Smooth muscle cell (in vitro differentiated cells): ENCODE measurements at regions not wholly inside any gene's neighbourhood (a gene's known extent, or its start where the extent isn't known, plus 50 kb on each side); places are given as distances from the start of the nearest gene placed in this dataset.

Experiments
- DNase-seq: peaks from one replicate; lab custom pipeline; 2025; ENCODE audit not compliant: unreplicated experiment; lab: John Stamatoyannopoulos, UW
- H2AFZ ChIP-seq: fragments of 200-600 bp; sonication (generic); 2 replicates; pipeline ENCODE4 v1.6.0; 2016; ENCODE audit warnings: antibody characterized with exemption, low read depth, mild to moderate bottlenecking
- H3F3A ChIP-seq: fragments of 200-600 bp; sonication (generic); 2 replicates; pipeline ENCODE4 v1.6.0; 2017; ENCODE audit warnings: antibody characterized with exemption, low read depth
- H3K27ac ChIP-seq: fragments of 200-600 bp; sonication (generic); 2 replicates; pipeline ENCODE4 v1.5.1; 2016; ENCODE audit warnings: low read depth, mild to moderate bottlenecking
- H3K27me3 ChIP-seq: fragments of 200-600 bp; sonication (generic); 2 replicates; pipeline ENCODE4 v1.6.1; 2016; ENCODE audit warnings: low read depth, mild to moderate bottlenecking
- H3K36me3 ChIP-seq: fragments of 200-600 bp; sonication (generic); 2 replicates; pipeline ENCODE4 v1.5.1; 2016; ENCODE audit warnings: low read depth
- H3K4me1 ChIP-seq: fragments of 200-600 bp; sonication (generic); 2 replicates; pipeline ENCODE4 v1.5.1; 2016; ENCODE audit warnings: low read depth
- H3K4me2 ChIP-seq: fragments of 200-600 bp; sonication (generic); 2 replicates; pipeline ENCODE4 v1.6.0; 2016; ENCODE audit warnings: mild to moderate bottlenecking
- H3K4me3 ChIP-seq: fragments of 200-600 bp; sonication (generic); 2 replicates; pipeline ENCODE4 v1.5.1; 2016; ENCODE audit warnings: mild to moderate bottlenecking
- H3K79me2 ChIP-seq: fragments of 200-600 bp; sonication (generic); 2 replicates; pipeline ENCODE4 v1.6.0; 2016; ENCODE audit warnings: low read depth, mild to moderate bottlenecking
- H3K9ac ChIP-seq: fragments of 200-600 bp; sonication (generic); 2 replicates; pipeline ENCODE4 v1.6.0; 2016; ENCODE audit warnings: low read depth
- H3K9me3 ChIP-seq: fragments of 200-600 bp; sonication (generic); replicated peaks from 2 replicates; pipeline ENCODE4 v1.5.1; 2016; ENCODE audit warnings: low read depth
- H4K20me1 ChIP-seq: fragments of 200-600 bp; sonication (generic); 2 replicates; pipeline ENCODE4 v1.6.0; 2016; ENCODE audit warnings: low read depth
- CTCF ChIP-seq: fragments of 200-600 bp; sonication (generic); IDR thresholded peaks from 2 replicates; pipeline ENCODE4 v1.5.1; 2017; ENCODE audit warnings: borderline replicate concordance, mild to moderate bottlenecking, antibody characterized with exemption; ENCODE audit not compliant: insufficient read depth, poor library complexity, severe bottlenecking
- WGBS: methylation state at CpG from one replicate; pipeline ENCODE4 v1.1.7; 2016; ENCODE audit warnings: low lambda C conversion rate; 5-methylcytosine and 5-hydroxymethylcytosine counted together

DNA sequence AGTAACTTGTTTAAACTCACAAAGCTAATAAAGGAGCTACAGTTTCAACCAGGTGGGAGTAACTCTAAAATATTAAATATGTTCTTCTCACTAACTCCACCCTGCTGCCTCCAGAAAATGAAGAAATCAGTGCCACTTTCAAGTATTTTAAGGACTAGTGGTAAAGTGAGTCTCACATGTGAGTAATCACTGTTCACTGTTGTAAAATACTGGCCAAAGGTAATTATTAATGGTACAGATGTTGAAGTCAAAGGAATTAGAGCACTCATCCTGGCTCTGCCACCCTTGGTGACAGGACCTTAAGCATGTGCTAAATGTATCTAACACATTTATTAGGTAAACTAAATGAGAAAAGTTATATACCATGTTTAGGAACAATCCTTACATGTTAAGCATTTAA lies 430.7 kb downstream of the BRINP1 start:
- no peaks in the 10 kb centered on the region for H3K79me2 ChIP-seq
- no peaks in the 10 kb centered on the region for H3K9me3 ChIP-seq
- no peak for TF ChIP-seq CTCF
- H4K20me1 ChIP-seq = no peaks in the 10 kb centered on the region
- no peak overlapping the region for H3K4me2 ChIP-seq
- DNase-seq = no peak
- H3K27ac ChIP-seq = no peak overlapping the region
- H3K9ac ChIP-seq = no peak overlapping the region
- H3K27me3 ChIP-seq = no peaks in the 10 kb centered on the region
- no peaks in the 10 kb centered on the region for H3K36me3 ChIP-seq
- H3K4me1 ChIP-seq = no peaks in the 10 kb centered on the region
- no peak overlapping the region for H2AFZ ChIP-seq
- no peaks in the 10 kb centered on the region for H3F3A ChIP-seq
- H3K4me3 ChIP-seq = no peak overlapping the region

DNA sequence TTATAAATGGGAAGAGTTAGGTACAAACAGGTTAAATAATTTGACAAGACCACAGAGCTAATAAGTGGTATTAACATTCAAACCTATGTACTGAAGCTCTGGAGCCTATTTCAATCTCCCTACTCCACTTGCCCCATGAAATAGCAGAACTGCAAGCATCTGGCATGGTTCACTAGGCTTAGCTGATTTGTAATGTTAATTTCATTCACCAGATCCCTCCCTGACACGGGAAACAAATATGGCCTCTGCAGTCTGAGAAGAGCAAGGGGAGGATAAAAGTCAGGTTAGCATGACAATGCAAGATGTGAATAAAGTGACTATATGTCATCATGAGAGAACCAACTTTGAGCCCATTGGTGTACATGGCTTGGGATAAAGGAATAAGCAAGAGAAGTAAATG lies 428.8 kb downstream of the BRINP1 start:
- Histone ChIP-seq H3K9me3 (no peaks in the 10 kb centered on the region), H3F3A (no peaks in the 10 kb centered on the region), H3K9ac (no peak overlapping the region), H3K4me2 (no peak overlapping the region), H4K20me1 (no peaks in the 10 kb centered on the region), H3K79me2 (no peaks in the 10 kb centered on the region), H3K27ac (no peak overlapping the region), H3K4me1 (no peaks in the 10 kb centered on the region), H3K27me3 (no peaks in the 10 kb centered on the region), H3K4me3 (no peak overlapping the region), H2AFZ (no peak overlapping the region), H3K36me3 (no peaks in the 10 kb centered on the region)
- 54% methylated on average over 1 of the region's 1 CpG for WGBS
- no peak for TF ChIP-seq CTCF
- no peak for DNase-seq

DNA sequence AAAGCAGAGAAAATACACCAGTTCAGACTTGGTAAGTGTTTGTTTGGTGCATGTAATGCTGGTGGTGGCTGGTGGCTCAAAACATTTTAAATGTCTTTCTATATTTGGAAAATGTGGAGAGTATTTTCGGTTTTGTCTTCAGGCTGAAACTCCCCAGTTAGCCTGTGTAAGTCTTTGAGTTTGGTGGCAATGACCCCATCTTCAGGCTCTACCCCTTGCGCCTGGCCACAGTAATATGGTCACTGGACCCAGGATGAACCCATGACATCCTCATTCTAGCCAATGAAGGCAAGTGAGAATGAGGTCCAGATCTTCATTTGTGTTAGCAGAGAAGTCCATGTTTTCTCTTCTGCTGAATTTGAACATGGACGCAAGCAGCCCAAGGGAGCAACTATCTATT lies 422.6 kb downstream of the BRINP1 start:
- Histone ChIP-seq H3K27me3 (no peaks in the 10 kb centered on the region), H3K36me3 (no peaks in the 10 kb centered on the region), H3K27ac (no peak overlapping the region), H3F3A (no peaks in the 10 kb centered on the region), H3K4me1 (no peaks in the 10 kb centered on the region), H2AFZ (no peak overlapping the region), H4K20me1 (no peaks in the 10 kb centered on the region), H3K4me2 (no peak overlapping the region), H3K9me3 (no peaks in the 10 kb centered on the region), H3K4me3 (no peak overlapping the region), H3K9ac (no peak overlapping the region), H3K79me2 (no peaks in the 10 kb centered on the region)
- no peak for DNase-seq
- 88% methylated on average over 3 of the region's 3 CpGs for WGBS
- no peak for TF ChIP-seq CTCF

DNA sequence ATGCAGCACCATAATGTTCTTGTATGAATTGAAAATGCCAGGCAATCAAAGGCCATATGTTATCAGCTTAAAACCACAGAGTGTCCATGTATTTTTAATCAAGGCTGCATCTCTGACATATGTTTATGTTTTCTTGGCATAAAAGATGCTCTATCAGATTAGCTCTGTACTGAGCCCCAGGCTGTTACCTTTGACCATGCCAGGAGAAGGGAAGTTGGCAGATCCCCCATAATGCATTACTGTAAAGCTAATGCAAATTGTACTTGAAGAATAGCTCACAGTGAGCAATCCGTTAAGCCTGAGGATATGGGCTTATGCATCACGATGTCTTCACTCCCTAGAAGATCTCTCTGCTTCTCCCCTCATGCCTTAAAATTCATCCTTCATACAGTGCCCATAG lies 414.4 kb downstream of the BRINP1 start:
- H2AFZ ChIP-seq = no peak overlapping the region
- H3K4me2 ChIP-seq = no peak overlapping the region
- no peak overlapping the region for H3K27ac ChIP-seq
- H3K9ac ChIP-seq = no peak overlapping the region
- WGBS = 98% methylated on average over 2 of the region's 2 CpGs
- H3K36me3 ChIP-seq = no peaks in the 10 kb centered on the region
- no peaks in the 10 kb centered on the region for H3F3A ChIP-seq
- no peaks in the 10 kb centered on the region for H3K9me3 ChIP-seq
- H3K27me3 ChIP-seq = no peaks in the 10 kb centered on the region
- H4K20me1 ChIP-seq = no peaks in the 10 kb centered on the region
- no peak for DNase-seq
- H3K4me1 ChIP-seq = no peaks in the 10 kb centered on the region
- no peak for TF ChIP-seq CTCF
- H3K4me3 ChIP-seq = no peak overlapping the region
- H3K79me2 ChIP-seq = no peaks in the 10 kb centered on the region
